ENCODE measurements at regions not wholly inside any gene's neighbourhood (a gene's known extent, or its start where the extent isn't known, plus 50 kb on each side); places are given as distances from the start of the nearest gene placed in this dataset.

- in situ Hi-C loops (cut with HindIII; ENCODE audit: low sequenced_read_pairs), result no loop called here
Measured at GRCh38 chr13:74191410-74191809, 57.2 kb upstream of the KLF12 start.

GRCh38 chr13:74190999-74191398 is 56.8 kb upstream of the KLF12 start:
- in situ Hi-C loops (cut with HindIII; ENCODE audit: low sequenced_read_pairs), result no loop called here

- in situ Hi-C loops (cut with HindIII; ENCODE audit: low sequenced_read_pairs), result no loop called here
Measured at GRCh38 chr13:74187564-74187963, 53.4 kb upstream of the KLF12 start.

- in situ Hi-C loops (cut with HindIII; ENCODE audit: low sequenced_read_pairs), result no loop called here
Measured at GRCh38 chr13:74184283-74184682, 50.1 kb upstream of the KLF12 start.
